GM23338 (cell line): ENCODE measurements at regions not wholly inside any gene's neighbourhood (a gene's known extent, or its start where the extent isn't known, plus 50 kb on each side); places are given as distances from the start of the nearest gene placed in this dataset.

Source experiments
- ATAC-seq: fragments of 200-7000 bp; cut with Tn5 transposase; 3 replicates; pipeline ENCODE4 v1.9.1; 2020
- DNase-seq: peaks from one replicate; pipeline ENCODE4 v3.0.0-alpha.2; 2015; ENCODE audit warnings: low spot score
- H2AFZ ChIP-seq: fragments of 200-600 bp; sonication (generic); 2 replicates; pipeline ENCODE4 v1.8.0; 2016; ENCODE audit warnings: antibody characterized with exemption, mild to moderate bottlenecking, moderate library complexity
- H3F3A ChIP-seq: fragments of 200-600 bp; sonication (generic); replicated peaks from 2 replicates; pipeline ENCODE4 v1.8.0; 2017; ENCODE audit warnings: antibody characterized with exemption, mixed run types, low read depth
- H3K27ac ChIP-seq: fragments of 200-600 bp; sonication (generic); 2 replicates; pipeline ENCODE4 v1.6.1; 2016; ENCODE audit warnings: low read depth
- H3K27me3 ChIP-seq: fragments of 200-600 bp; sonication (generic); 2 replicates; pipeline ENCODE4 v1.8.0; 2016; ENCODE audit warnings: mild to moderate bottlenecking, mixed run types, moderate library complexity; ENCODE audit not compliant: insufficient read depth
- H3K36me3 ChIP-seq: fragments of 200-600 bp; sonication (generic); 2 replicates; pipeline ENCODE4 v1.8.0; 2016; ENCODE audit warnings: mild to moderate bottlenecking; ENCODE audit not compliant: insufficient read depth
- H3K4me1 ChIP-seq: fragments of 200-600 bp; sonication (generic); 2 replicates; pipeline ENCODE4 v1.8.0; 2016; ENCODE audit warnings: mild to moderate bottlenecking, moderate library complexity; ENCODE audit not compliant: insufficient read depth
- H3K4me2 ChIP-seq: fragments of 200-600 bp; sonication (generic); 2 replicates; pipeline ENCODE4 v1.7.1; 2017; ENCODE audit warnings: mixed run types
- H3K4me3 ChIP-seq: fragments of 200-600 bp; sonication (generic); 2 replicates; pipeline ENCODE4 v1.6.1; 2016; ENCODE audit warnings: mixed run types
- H3K79me2 ChIP-seq: fragments of 200-600 bp; sonication (generic); replicated peaks from 2 replicates; pipeline ENCODE4 v1.8.0; 2017; ENCODE audit warnings: mild to moderate bottlenecking; ENCODE audit not compliant: insufficient read depth
- H3K9me2 ChIP-seq: fragments of 200-600 bp; sonication (generic); 2 replicates; pipeline ENCODE4 v1.8.0; 2017; ENCODE audit not compliant: insufficient read depth
- H4K20me1 ChIP-seq: fragments of 200-600 bp; sonication (generic); replicated peaks from 2 replicates; pipeline ENCODE4 v1.8.0; 2017; ENCODE audit warnings: mild to moderate bottlenecking; ENCODE audit not compliant: insufficient read depth
- H3K27ac Mint-ChIP-seq: 2 replicates; pipeline ENCODE4 v1.8.0; 2020; ENCODE audit warnings: inconsistent platforms, mild to moderate bottlenecking, moderate library complexity, mixed read lengths
- H3K27me3 Mint-ChIP-seq: 3 replicates; pipeline ENCODE4 v1.8.0; 2022; ENCODE audit warnings: low read depth, mild to moderate bottlenecking, moderate library complexity, mixed read lengths, inconsistent platforms; ENCODE audit not compliant: insufficient read depth, poor library complexity
- H3K36me3 Mint-ChIP-seq: 3 replicates; pipeline ENCODE4 v1.8.0; 2021; ENCODE audit warnings: low read depth, mild to moderate bottlenecking, inconsistent platforms, moderate library complexity, mixed read lengths
- H3K4me1 Mint-ChIP-seq: 3 replicates; pipeline ENCODE4 v1.8.0; 2020; ENCODE audit warnings: mild to moderate bottlenecking, inconsistent platforms, mixed read lengths
- H3K4me3 Mint-ChIP-seq: 3 replicates; pipeline ENCODE4 v1.8.0; 2021; ENCODE audit warnings: moderate library complexity, mild to moderate bottlenecking, inconsistent platforms, mixed read lengths
- H3K9me3 Mint-ChIP-seq: 3 replicates; pipeline ENCODE4 v1.8.0; 2020; ENCODE audit warnings: moderate library complexity, mild to moderate bottlenecking, inconsistent platforms, mixed read lengths
- CREB1 ChIP-seq: fragments of 250-450 bp; sonication (Bioruptor Pico); IDR thresholded peaks from 2 replicates; pipeline ENCODE4 v1.5.0; 2020; ENCODE audit warnings: low read depth, mild to moderate bottlenecking, moderate library complexity
- CTCF ChIP-seq, 2 experiments: fragments of 200-600 bp in 1 of 2; sonication (generic) in 1 of 2; conservative IDR thresholded peaks; 2 replicates each; pipeline versions ENCODE4 v1.5.1 to v1.6.1; 2016 to 2017; ENCODE audit warnings: antibody characterized with exemption in 2 of 2, low read depth in 2 of 2, mild to moderate bottlenecking in 2 of 2, moderate library complexity in 1 of 2
- ETS1 ChIP-seq: IDR thresholded peaks from 2 replicates; pipeline ENCODE4 v1.6.1; 2016; ENCODE audit warnings: antibody characterized with exemption
- EZH2 ChIP-seq: fragments of 200-600 bp; sonication (generic); IDR thresholded peaks from one replicate; pipeline ENCODE4 v1.8.0; 2017; ENCODE audit warnings: antibody characterized with exemption, mild to moderate bottlenecking, low read depth; ENCODE audit not compliant: unreplicated experiment
- EZH2phosphoT487 ChIP-seq: fragments of 200-600 bp; sonication (generic); IDR thresholded peaks from one replicate; pipeline ENCODE4 v1.8.1; 2018; ENCODE audit warnings: antibody characterized with exemption; ENCODE audit not compliant: unreplicated experiment
- JUNB ChIP-seq: IDR thresholded peaks from one replicate; pipeline ENCODE4 v1.6.1; 2016; ENCODE audit warnings: antibody characterized with exemption; ENCODE audit not compliant: unreplicated experiment
- NANOG ChIP-seq: IDR thresholded peaks from 2 replicates; pipeline ENCODE4 v1.6.1; 2016; ENCODE audit warnings: antibody characterized with exemption, borderline replicate concordance
- POLR2AphosphoS5 ChIP-seq: IDR thresholded peaks from 2 replicates; pipeline ENCODE4 v1.6.1; 2016; ENCODE audit warnings: antibody characterized with exemption, low read depth
- REST ChIP-seq: IDR thresholded peaks from one replicate; pipeline ENCODE4 v1.6.1; 2018; ENCODE audit warnings: antibody characterized with exemption; ENCODE audit not compliant: unreplicated experiment
- STAT1 ChIP-seq: IDR thresholded peaks from one replicate; pipeline ENCODE4 v1.6.1; 2016; ENCODE audit warnings: antibody characterized with exemption; ENCODE audit not compliant: unreplicated experiment
- ZNF114 ChIP-seq: fragments of 250-450 bp; sonication (Bioruptor Pico); IDR thresholded peaks from 2 replicates; pipeline ENCODE4 v1.5.0; 2020; ENCODE audit warnings: mild to moderate bottlenecking, moderate library complexity
- ZNF331 ChIP-seq: fragments of 250-450 bp; sonication (Bioruptor Pico); IDR thresholded peaks from 2 replicates; pipeline ENCODE4 v1.5.0; 2020; ENCODE audit warnings: low read depth, mild to moderate bottlenecking, moderate library complexity
- ZNF462 ChIP-seq: fragments of 250-450 bp; sonication (Bioruptor Pico); IDR thresholded peaks from 2 replicates; pipeline ENCODE4 v1.5.0; 2020; ENCODE audit warnings: mild to moderate bottlenecking, moderate library complexity

- no peaks in the 10 kb centered on the region for H3K36me3 Mint-ChIP-seq
- Histone ChIP-seq H2AFZ (no peak overlapping the region; the same call in 1 of the 2 replicates), H3K36me3 (no peaks in the 10 kb centered on the region), H3K27ac (no peak overlapping the region), H3K4me2 (no peak overlapping the region), H3K79me2 (no peaks in the 10 kb centered on the region), H3K4me1 (peaks cover 16% of the 10 kb centered on the region), H3F3A (no peaks in the 10 kb centered on the region), H4K20me1 (no peaks in the 10 kb centered on the region), H3K4me3 (no peak overlapping the region), H3K9me2 (no peaks in the 10 kb centered on the region), H3K27me3 (no peaks in the 10 kb centered on the region)
- no peak overlapping the region for H3K4me3 Mint-ChIP-seq
- DNase-seq, result no peak
- no peak for ATAC-seq
- H3K27ac Mint-ChIP-seq, result no peak overlapping the region
- H3K27me3 Mint-ChIP-seq, result peaks cover 2% of the 10 kb centered on the region
- H3K9me3 Mint-ChIP-seq, result no peaks in the 10 kb centered on the region
- no peak for TF ChIP-seq NANOG
- TF ChIP-seq CREB1, result no peak
- no peak for TF ChIP-seq REST
- no peak for TF ChIP-seq ZNF462
- no peak for TF ChIP-seq EZH2phosphoT487
- TF ChIP-seq POLR2AphosphoS5, result no peak
- TF ChIP-seq ZNF331 (CRISPR knock-in tag), result no peak
- TF ChIP-seq CTCF (conservative IDR thresholded peaks at IDR 0.05; ENCODE audit: low read depth in 2 of 2), result no peak
- TF ChIP-seq JUNB, result no peak
- no peak for TF ChIP-seq ZNF114
- TF ChIP-seq EZH2, result no peak
- TF ChIP-seq STAT1, result no peak
- no peak for TF ChIP-seq ETS1
- peaks cover 14% of the 10 kb centered on the region for H3K4me1 Mint-ChIP-seq
These were observed 315.2 kb upstream of the MAF start for GRCh38 chr16:79915761-79916160.
